NT2/D1 (cell line): ENCODE measurements at regions not wholly inside any gene's neighbourhood (a gene's known extent, or its start where the extent isn't known, plus 50 kb on each side); places are given as distances from the start of the nearest gene placed in this dataset.

Experiments used
- DNase-seq: peaks from one replicate; pipeline ENCODE4 v3.0.0-alpha.2; 2011; ENCODE audit warnings: low read depth, low spot score
- H3K27me3 ChIP-seq: 2 replicates; pipeline ENCODE4 v1.6.0; 2011; ENCODE audit warnings: mild to moderate bottlenecking; ENCODE audit not compliant: insufficient read length, insufficient read depth
- H3K36me3 ChIP-seq: 2 replicates; pipeline ENCODE4 v1.6.1; 2011; ENCODE audit warnings: mild to moderate bottlenecking, low read length, mixed read lengths; ENCODE audit not compliant: insufficient read depth, insufficient read length
- H3K4me1 ChIP-seq: 2 replicates; pipeline ENCODE4 v1.5.1; 2011; ENCODE audit not compliant: insufficient read depth, insufficient read length
- H3K4me3 ChIP-seq: 2 replicates; pipeline ENCODE4 v1.5.1; 2011; ENCODE audit warnings: low read depth; ENCODE audit not compliant: insufficient read length
- H3K9ac ChIP-seq: 2 replicates; pipeline ENCODE4 v1.6.0; 2011; ENCODE audit warnings: low read depth; ENCODE audit not compliant: insufficient read length
- H3K9me3 ChIP-seq: 2 replicates; pipeline ENCODE4 v1.5.1; 2011; ENCODE audit warnings: mild to moderate bottlenecking, low read length; ENCODE audit not compliant: insufficient read depth
- SUZ12 ChIP-seq: IDR thresholded peaks from 2 replicates; pipeline ENCODE4 v1.6.1; 2011; ENCODE audit not compliant: insufficient read length, insufficient read depth; ENCODE audit errors: extremely low read depth
- YY1 ChIP-seq: IDR thresholded peaks from 2 replicates; pipeline ENCODE4 v1.6.1; 2011; ENCODE audit not compliant: insufficient read length, insufficient read depth
- ZNF274 ChIP-seq: IDR thresholded peaks from 2 replicates; pipeline ENCODE4 v1.6.1; 2011; ENCODE audit warnings: mild to moderate bottlenecking, low read depth, low read length

GRCh38 chr6:163823577-163823976 is 409.1 kb downstream of the QKI start:
- DNase-seq = no peak
- no peak overlapping the region for H3K4me3 ChIP-seq
- no peaks in the 10 kb centered on the region for H3K27me3 ChIP-seq
- H3K9me3 ChIP-seq = no peaks in the 10 kb centered on the region
- no peak overlapping the region for H3K9ac ChIP-seq
- TF ChIP-seq ZNF274 (no peak), SUZ12 (no peak), YY1 (no peak)
- no peaks in the 10 kb centered on the region for H3K4me1 ChIP-seq
- H3K36me3 ChIP-seq = no peaks in the 10 kb centered on the region

- Histone ChIP-seq H3K36me3 (no peaks in the 10 kb centered on the region), H3K4me3 (no peak overlapping the region), H3K27me3 (no peaks in the 10 kb centered on the region), H3K9ac (no peak overlapping the region), H3K9me3 (no peaks in the 10 kb centered on the region), H3K4me1 (no peaks in the 10 kb centered on the region)
- TF ChIP-seq YY1 = no peak
- no peak for TF ChIP-seq SUZ12
- TF ChIP-seq ZNF274 = no peak
- DNase-seq = no peak
These were observed 406.4 kb downstream of the QKI start for GRCh38 chr6:163820745-163821458.

GRCh38 chr6:163820171-163820570 is 405.7 kb downstream of the QKI start:
- no peak overlapping the region for H3K9ac ChIP-seq
- H3K4me1 ChIP-seq = no peaks in the 10 kb centered on the region
- no peak for DNase-seq
- no peak overlapping the region for H3K4me3 ChIP-seq
- no peaks in the 10 kb centered on the region for H3K36me3 ChIP-seq
- TF ChIP-seq ZNF274 = no peak
- no peak for TF ChIP-seq SUZ12
- no peak for TF ChIP-seq YY1
- no peaks in the 10 kb centered on the region for H3K27me3 ChIP-seq
- no peaks in the 10 kb centered on the region for H3K9me3 ChIP-seq

- Histone ChIP-seq H3K36me3 (no peaks in the 10 kb centered on the region), H3K9me3 (no peaks in the 10 kb centered on the region), H3K4me3 (no peak overlapping the region), H3K9ac (no peak overlapping the region), H3K4me1 (no peaks in the 10 kb centered on the region), H3K27me3 (no peaks in the 10 kb centered on the region)
- DNase-seq = no peak
- no peak for TF ChIP-seq SUZ12
- no peak for TF ChIP-seq ZNF274
- TF ChIP-seq YY1 = no peak
These were observed 404.2 kb downstream of the QKI start for GRCh38 chr6:163818719-163819118.

GRCh38 chr6:163816441-163816840 is 401.9 kb downstream of the QKI start:
- no peak for TF ChIP-seq YY1
- no peak for TF ChIP-seq SUZ12
- no peak for TF ChIP-seq ZNF274
- H3K27me3 ChIP-seq = no peaks in the 10 kb centered on the region
- no peak overlapping the region for H3K4me3 ChIP-seq
- DNase-seq = no peak
- no peaks in the 10 kb centered on the region for H3K9me3 ChIP-seq
- no peaks in the 10 kb centered on the region for H3K4me1 ChIP-seq
- H3K36me3 ChIP-seq = no peaks in the 10 kb centered on the region
- H3K9ac ChIP-seq = no peak overlapping the region

- Histone ChIP-seq H3K4me3 (no peak overlapping the region), H3K4me1 (no peaks in the 10 kb centered on the region), H3K9me3 (no peaks in the 10 kb centered on the region), H3K27me3 (no peaks in the 10 kb centered on the region), H3K9ac (no peak overlapping the region), H3K36me3 (no peaks in the 10 kb centered on the region)
- TF ChIP-seq YY1 = no peak
- no peak for TF ChIP-seq SUZ12
- TF ChIP-seq ZNF274 = no peak
- no peak for DNase-seq
These were observed 401.3 kb downstream of the QKI start for GRCh38 chr6:163815796-163816195.

GRCh38 chr6:163814494-163815364 is 400.2 kb downstream of the QKI start:
- Histone ChIP-seq H3K9me3 (no peaks in the 10 kb centered on the region), H3K27me3 (no peaks in the 10 kb centered on the region), H3K4me3 (no peak overlapping the region), H3K4me1 (no peaks in the 10 kb centered on the region), H3K9ac (no peak overlapping the region), H3K36me3 (no peaks in the 10 kb centered on the region)
- TF ChIP-seq SUZ12 (no peak), ZNF274 (no peak)
- DNase-seq = no peak
